WTC11 (cell line): ENCODE measurements at regions not wholly inside any gene's neighbourhood (a gene's known extent, or its start where the extent isn't known, plus 50 kb on each side); places are given as distances from the start of the nearest gene placed in this dataset.

ENCODE experiments used
- ATAC-seq: fragments of 200-7000 bp; cut with Tn5 transposase; 2 replicates; pipeline ENCODE4 v1.10.0; 2021; ENCODE audit warnings: mild to moderate bottlenecking, moderate library complexity
- CTCF ChIA-PET: fragments of 300-600 bp; sonication (Branson Sonifier 250); formaldehyde crosslinking; loops from one replicate; lab custom pipeline; 2021; ENCODE audit warnings: antibody characterized with exemption; lab: Charles Lee
- POLR2A ChIA-PET: fragments of 350-600 bp; sonication (Branson Sonifier 250); formaldehyde crosslinking; loops from one replicate; lab custom pipeline; 2021; ENCODE audit warnings: antibody characterized with exemption; lab: Charles Lee
- DNase-seq: peaks from one replicate; pipeline ENCODE4 v3.0.0; 2021; ENCODE audit warnings: low spot score
- H3K27ac Mint-ChIP-seq: 2 replicates; pipeline ENCODE4 v1.8.0; 2021; ENCODE audit warnings: mixed read lengths
- H3K27me3 Mint-ChIP-seq: 2 replicates; pipeline ENCODE4 v1.8.0; 2021; ENCODE audit warnings: low read depth, mild to moderate bottlenecking, moderate library complexity, mixed read lengths
- H3K36me3 Mint-ChIP-seq: 2 replicates; pipeline ENCODE4 v1.8.0; 2021; ENCODE audit warnings: mixed read lengths
- H3K4me1 Mint-ChIP-seq: 2 replicates; pipeline ENCODE4 v1.8.0; 2022; ENCODE audit warnings: mixed read lengths
- H3K4me3 Mint-ChIP-seq: 2 replicates; pipeline ENCODE4 v1.8.0; 2021; ENCODE audit warnings: mild to moderate bottlenecking, moderate library complexity, mixed read lengths
- H3K9me3 Mint-ChIP-seq: 2 replicates; pipeline ENCODE4 v1.8.0; 2021; ENCODE audit warnings: mixed read lengths
- AR ChIP-seq: fragments of 250-450 bp; sonication (Bioruptor Pico); IDR thresholded peaks from 2 replicates; pipeline ENCODE4 v1.9.0; 2021; ENCODE audit warnings: mild to moderate bottlenecking
- ATF3 ChIP-seq: sonication (generic); formaldehyde crosslinking; conservative IDR thresholded peaks from 2 replicates; pipeline ENCODE4 v1.8.1; 2022; ENCODE audit warnings: mild to moderate bottlenecking, missing genetic modification reagents
- CREB1 ChIP-seq: sonication (generic); formaldehyde crosslinking; IDR thresholded peaks from 2 replicates; pipeline ENCODE4 v1.8.0; 2023; ENCODE audit warnings: mild to moderate bottlenecking, missing genetic modification reagents
- E2F1 ChIP-seq: sonication (generic); formaldehyde crosslinking; IDR thresholded peaks from 2 replicates; pipeline ENCODE4 v1.8.0; 2022; ENCODE audit warnings: mild to moderate bottlenecking, missing genetic modification reagents
- E2F4 ChIP-seq: sonication (generic); formaldehyde crosslinking; IDR thresholded peaks from 2 replicates; pipeline ENCODE4 v1.8.1; 2022; ENCODE audit warnings: low read depth, mild to moderate bottlenecking, moderate library complexity, missing genetic modification reagents, borderline replicate concordance
- FOXJ3 ChIP-seq: sonication (generic); formaldehyde crosslinking; IDR thresholded peaks from 2 replicates; pipeline ENCODE4 v1.9.0; 2021; ENCODE audit warnings: missing genetic modification reagents, mild to moderate bottlenecking, borderline replicate concordance
- FOXK1 ChIP-seq: sonication (generic); formaldehyde crosslinking; IDR thresholded peaks from 2 replicates; pipeline ENCODE4 v1.8.0; 2022; ENCODE audit warnings: mild to moderate bottlenecking, moderate library complexity, missing genetic modification reagents
- FOXP1 ChIP-seq: sonication (generic); formaldehyde crosslinking; IDR thresholded peaks from 2 replicates; pipeline ENCODE4 v1.8.0; 2022; ENCODE audit warnings: missing genetic modification reagents, mild to moderate bottlenecking, moderate library complexity, borderline replicate concordance
- GRHL2 ChIP-seq: fragments of 250-450 bp; sonication (Bioruptor Pico); IDR thresholded peaks from 2 replicates; pipeline ENCODE4 v1.8.0; 2022; ENCODE audit warnings: mild to moderate bottlenecking, moderate library complexity; ENCODE audit not compliant: insufficient replicate concordance, severe bottlenecking
- GTF2I ChIP-seq: fragments of 250-450 bp; sonication (Bioruptor Pico); conservative IDR thresholded peaks from 2 replicates; pipeline ENCODE4 v1.4.0; 2021; ENCODE audit warnings: mild to moderate bottlenecking
- HMGA2 ChIP-seq: fragments of 250-450 bp; sonication (Bioruptor Pico); IDR thresholded peaks from 2 replicates; pipeline ENCODE4 v1.4.0; 2021; ENCODE audit warnings: mild to moderate bottlenecking, moderate library complexity
- IRF2 ChIP-seq: sonication (generic); formaldehyde crosslinking; IDR thresholded peaks from 2 replicates; pipeline ENCODE4 v1.8.0; 2022; ENCODE audit warnings: low read depth, missing genetic modification reagents, borderline replicate concordance
- JUN ChIP-seq: sonication (generic); formaldehyde crosslinking; IDR thresholded peaks from 2 replicates; pipeline ENCODE4 v1.8.0; 2023; ENCODE audit warnings: mild to moderate bottlenecking, missing genetic modification reagents
- MXD4 ChIP-seq: fragments of 250-450 bp; sonication (Bioruptor Pico); IDR thresholded peaks from 2 replicates; pipeline ENCODE4 v1.8.0; 2021; ENCODE audit warnings: mild to moderate bottlenecking, moderate library complexity, borderline replicate concordance
- NFYB ChIP-seq: sonication (generic); formaldehyde crosslinking; conservative IDR thresholded peaks from 2 replicates; pipeline ENCODE4 v1.8.0; 2022; ENCODE audit warnings: low read depth, missing genetic modification reagents
- NR3C1 ChIP-seq: sonication (generic); formaldehyde crosslinking; conservative IDR thresholded peaks from 2 replicates; pipeline ENCODE4 v1.8.1; 2023; ENCODE audit warnings: low read depth, mild to moderate bottlenecking, missing genetic modification reagents
- PREB ChIP-seq: sonication (generic); formaldehyde crosslinking; IDR thresholded peaks from 2 replicates; pipeline ENCODE4 v1.8.1; 2022; ENCODE audit warnings: mild to moderate bottlenecking, missing genetic modification reagents, moderate library complexity, borderline replicate concordance
- RORB ChIP-seq: fragments of 250-450 bp; sonication (Bioruptor Pico); IDR thresholded peaks from 2 replicates; pipeline ENCODE4 v1.9.0; 2021; ENCODE audit warnings: mild to moderate bottlenecking
- USF1 ChIP-seq: sonication (generic); formaldehyde crosslinking; IDR thresholded peaks from 2 replicates; pipeline ENCODE4 v1.8.0; 2022; ENCODE audit warnings: mild to moderate bottlenecking, missing genetic modification reagents
- ZNF138 ChIP-seq: sonication (generic); formaldehyde crosslinking; conservative IDR thresholded peaks from 2 replicates; pipeline ENCODE4 v1.8.1; 2022; ENCODE audit warnings: mild to moderate bottlenecking, moderate library complexity, missing genetic modification reagents
- ZNF219 ChIP-seq: sonication (generic); formaldehyde crosslinking; IDR thresholded peaks from 2 replicates; pipeline ENCODE4 v1.8.0; 2023; ENCODE audit warnings: missing genetic modification reagents, mild to moderate bottlenecking, borderline replicate concordance
- ZNF232 ChIP-seq: sonication (generic); formaldehyde crosslinking; IDR thresholded peaks from 2 replicates; pipeline ENCODE4 v1.8.0; 2022; ENCODE audit warnings: mild to moderate bottlenecking, missing genetic modification reagents
- ZNF512 ChIP-seq: sonication (generic); formaldehyde crosslinking; IDR thresholded peaks from 2 replicates; pipeline ENCODE4 v1.8.1; 2022; ENCODE audit warnings: missing genetic modification reagents, borderline replicate concordance
- ZNF671 ChIP-seq: fragments of 250-450 bp; sonication (Bioruptor Pico); IDR thresholded peaks from 2 replicates; pipeline ENCODE4 v1.8.0; 2021; ENCODE audit warnings: mild to moderate bottlenecking

- no peak for TF ChIP-seq ZNF512
- no peak for TF ChIP-seq FOXK1 (CRISPR knock-in tag)
- TF ChIP-seq IRF2 (CRISPR knock-in tag): no peak
- no peak for TF ChIP-seq RORB (CRISPR knock-in tag)
- TF ChIP-seq ZNF219 (CRISPR knock-in tag): no peak
- TF ChIP-seq PREB: no peak
- TF ChIP-seq E2F4 (CRISPR knock-in tag): no peak
- no peak for TF ChIP-seq NFYB (CRISPR knock-in tag)
- TF ChIP-seq ZNF138 (CRISPR knock-in tag): no peak
- no peak for TF ChIP-seq FOXJ3 (CRISPR knock-in tag)
- no peak for TF ChIP-seq E2F1
- TF ChIP-seq GRHL2 (CRISPR knock-in tag): no peak
These were observed 91.1 kb upstream of the ZNF804A start (continued) for GRCh38 chr2:184507254-184507653.

- ChIA-PET POLR2A (no interaction called here), CTCF (no interaction called here)
- no peak for DNase-seq
- H3K36me3 Mint-ChIP-seq: no peaks in the 10 kb centered on the region
- ATAC-seq: no peak
- no peaks in the 10 kb centered on the region for H3K4me1 Mint-ChIP-seq
- no peak overlapping the region for H3K27ac Mint-ChIP-seq
- H3K9me3 Mint-ChIP-seq: no peaks in the 10 kb centered on the region
- H3K4me3 Mint-ChIP-seq: no peak overlapping the region
- H3K27me3 Mint-ChIP-seq: no peaks in the 10 kb centered on the region
- no peak for TF ChIP-seq ZNF232 (CRISPR knock-in tag)
- no peak for TF ChIP-seq ZNF512
- TF ChIP-seq FOXK1 (CRISPR knock-in tag): no peak
- no peak for TF ChIP-seq JUN (CRISPR knock-in tag)
- no peak for TF ChIP-seq ATF3
- no peak for TF ChIP-seq FOXP1 (CRISPR knock-in tag)
- no peak for TF ChIP-seq HMGA2 (CRISPR knock-in tag)
- no peak for TF ChIP-seq MXD4 (CRISPR knock-in tag)
- TF ChIP-seq GTF2I (CRISPR knock-in tag): no peak
- no peak for TF ChIP-seq USF1
- TF ChIP-seq AR (CRISPR knock-in tag): no peak
- TF ChIP-seq NR3C1 (CRISPR knock-in tag): no peak
- TF ChIP-seq ZNF671: no peak
- no peak for TF ChIP-seq CREB1 (CRISPR knock-in tag)
These were observed 80.9 kb upstream of the ZNF804A start for GRCh38 chr2:184517402-184517801.
